Upper lobe of left lung (tissue), 4 donors: ENCODE measurements at regions not wholly inside any gene's neighbourhood (a gene's known extent, or its start where the extent isn't known, plus 50 kb on each side); places are given as distances from the start of the nearest gene placed in this dataset.

ENCODE experiments used
- POLR2A ChIP-seq, 4 donors: fragments of 450-650 bp; IDR thresholded peaks; one replicate each; pipeline ENCODE4 v1.5.1; 2016 to 2017; ENCODE audit warnings: antibody characterized with exemption in 4 of 4, mild to moderate bottlenecking in 2 of 4
- POLR2AphosphoS5 ChIP-seq, 2 donors: sonication (generic); formaldehyde crosslinking; IDR thresholded peaks; one replicate each; pipeline ENCODE4 v1.5.1; 2017; ENCODE audit warnings: antibody characterized with exemption in 2 of 2
- TF ChIP-seq, protein P1 (sequence below), 6 experiments: fragments of 450-650 bp in 4 of 6; fragments of 200-600 bp in 2 of 6; sonication (generic) in 2 of 6; IDR thresholded peaks; one replicate each; pipeline ENCODE4 v1.5.1; 2016 to 2019; ENCODE audit warnings: antibody characterized with exemption in 6 of 6

DNA sequence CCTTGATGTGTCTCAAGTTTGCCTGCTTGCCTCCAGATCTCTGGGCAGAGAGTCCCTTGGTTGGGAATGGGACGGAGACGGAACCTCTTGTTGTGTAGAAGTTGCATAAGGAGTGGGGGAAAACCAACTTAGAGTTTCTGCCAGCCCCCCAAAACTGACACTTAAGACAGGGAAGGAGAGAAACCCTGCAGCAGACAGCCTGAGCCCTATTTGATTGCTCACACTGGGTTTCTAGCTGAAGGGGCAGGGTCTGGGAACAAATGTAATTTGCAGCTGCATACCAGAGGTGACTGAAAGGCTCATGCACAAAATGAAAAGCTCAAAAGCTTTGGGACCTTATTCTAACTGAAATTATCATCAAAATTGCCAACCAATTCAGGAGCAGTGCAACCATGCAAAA, 254.5 kb downstream of the RASEF start:
- TF ChIP-seq, protein P1, sequence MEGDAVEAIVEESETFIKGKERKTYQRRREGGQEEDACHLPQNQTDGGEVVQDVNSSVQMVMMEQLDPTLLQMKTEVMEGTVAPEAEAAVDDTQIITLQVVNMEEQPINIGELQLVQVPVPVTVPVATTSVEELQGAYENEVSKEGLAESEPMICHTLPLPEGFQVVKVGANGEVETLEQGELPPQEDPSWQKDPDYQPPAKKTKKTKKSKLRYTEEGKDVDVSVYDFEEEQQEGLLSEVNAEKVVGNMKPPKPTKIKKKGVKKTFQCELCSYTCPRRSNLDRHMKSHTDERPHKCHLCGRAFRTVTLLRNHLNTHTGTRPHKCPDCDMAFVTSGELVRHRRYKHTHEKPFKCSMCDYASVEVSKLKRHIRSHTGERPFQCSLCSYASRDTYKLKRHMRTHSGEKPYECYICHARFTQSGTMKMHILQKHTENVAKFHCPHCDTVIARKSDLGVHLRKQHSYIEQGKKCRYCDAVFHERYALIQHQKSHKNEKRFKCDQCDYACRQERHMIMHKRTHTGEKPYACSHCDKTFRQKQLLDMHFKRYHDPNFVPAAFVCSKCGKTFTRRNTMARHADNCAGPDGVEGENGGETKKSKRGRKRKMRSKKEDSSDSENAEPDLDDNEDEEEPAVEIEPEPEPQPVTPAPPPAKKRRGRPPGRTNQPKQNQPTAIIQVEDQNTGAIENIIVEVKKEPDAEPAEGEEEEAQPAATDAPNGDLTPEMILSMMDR (IDR thresholded peaks at IDR 0.05), result no peak
- TF ChIP-seq POLR2A (IDR thresholded peaks at IDR 0.05) (no peak), POLR2AphosphoS5 (IDR thresholded peaks at IDR 0.05) (no peak)
